Activated gamma-delta T cell (primary cell): ENCODE measurements at regions not wholly inside any gene's neighbourhood (a gene's known extent, or its start where the extent isn't known, plus 50 kb on each side); places are given as distances from the start of the nearest gene placed in this dataset.

Experiments used
- DNase-seq: peaks from one replicate; lab custom pipeline; 2025; lab: John Stamatoyannopoulos, UW

DNA sequence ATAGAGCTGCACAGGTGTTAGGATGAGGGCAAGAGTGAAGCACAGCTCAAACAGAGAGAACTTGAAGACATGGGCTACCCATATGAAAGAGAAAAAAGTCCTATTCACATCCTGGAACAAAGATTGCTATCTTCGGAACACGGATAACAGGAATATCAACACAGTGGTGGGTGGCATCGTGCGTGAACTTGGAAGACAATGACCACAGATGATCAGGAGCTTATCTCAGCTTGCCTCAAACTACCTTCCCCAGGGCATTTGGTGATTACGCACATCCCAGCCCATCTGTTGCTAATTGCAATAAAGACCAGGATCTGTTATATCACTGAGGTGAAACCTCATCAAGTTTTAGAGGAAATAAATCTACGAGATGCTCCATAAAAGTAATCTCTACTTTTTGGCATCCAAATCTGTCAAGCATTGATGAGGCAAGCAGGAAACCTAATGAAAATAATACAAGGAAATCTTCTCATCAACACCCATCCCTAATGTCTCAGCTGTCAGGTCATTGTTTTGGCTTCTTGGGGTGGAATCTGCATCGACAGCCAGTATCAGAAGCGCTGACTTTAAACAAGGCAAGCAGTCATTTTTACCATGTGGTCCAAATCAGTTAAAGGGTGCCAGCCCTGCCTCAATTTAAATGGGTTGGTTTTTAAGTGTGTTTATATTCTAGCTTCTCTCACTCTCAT lies 188.2 kb downstream of the SPCS3 start:
- no peak for DNase-seq

DNA sequence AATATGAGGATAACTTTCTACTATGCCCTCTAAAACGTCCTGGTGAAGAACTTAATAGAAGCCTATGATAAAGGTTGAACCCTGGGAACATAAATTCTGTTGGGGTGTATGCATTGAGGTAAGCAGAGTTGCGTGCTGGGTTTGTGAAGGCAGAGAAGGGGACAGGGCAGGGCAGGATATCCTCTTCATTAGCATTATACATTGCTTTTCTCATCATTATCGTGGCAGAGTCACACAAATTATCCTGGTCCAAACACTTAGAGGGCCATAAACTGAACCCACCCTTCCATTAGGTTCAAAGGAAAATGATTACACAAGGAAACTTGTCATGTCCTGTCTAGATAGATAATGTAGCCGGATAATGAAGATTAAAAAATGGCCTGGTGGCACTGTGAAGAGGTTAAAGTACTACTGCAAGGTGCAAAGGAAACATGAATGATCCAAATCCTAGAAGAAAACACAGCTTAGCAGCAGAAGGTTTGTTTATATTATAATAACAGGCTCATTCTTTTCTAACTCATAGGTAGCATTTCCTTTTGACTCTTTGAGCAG lies 189.1 kb downstream of the SPCS3 start:
- no peak for DNase-seq

DNA sequence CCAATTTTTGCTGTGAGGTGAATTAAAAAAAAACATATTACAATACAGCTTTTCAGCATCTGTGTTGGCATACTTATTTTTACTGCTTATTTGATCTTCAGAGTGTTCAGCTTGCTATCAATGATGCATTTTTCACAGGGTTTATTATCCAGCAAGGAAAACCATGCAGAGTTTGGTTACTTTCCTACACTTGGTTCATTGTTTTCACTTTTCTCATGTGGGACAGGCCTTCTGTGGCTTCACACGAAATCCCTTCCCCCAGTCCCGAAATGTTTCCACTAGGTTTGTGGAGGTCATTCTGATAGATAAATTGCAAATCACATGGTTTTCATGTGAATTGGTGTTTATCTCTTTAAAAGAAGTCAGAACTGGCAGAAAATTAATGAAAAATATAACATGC lies 205.8 kb downstream of the SPCS3 start:
- DNase-seq, result no peak

DNA sequence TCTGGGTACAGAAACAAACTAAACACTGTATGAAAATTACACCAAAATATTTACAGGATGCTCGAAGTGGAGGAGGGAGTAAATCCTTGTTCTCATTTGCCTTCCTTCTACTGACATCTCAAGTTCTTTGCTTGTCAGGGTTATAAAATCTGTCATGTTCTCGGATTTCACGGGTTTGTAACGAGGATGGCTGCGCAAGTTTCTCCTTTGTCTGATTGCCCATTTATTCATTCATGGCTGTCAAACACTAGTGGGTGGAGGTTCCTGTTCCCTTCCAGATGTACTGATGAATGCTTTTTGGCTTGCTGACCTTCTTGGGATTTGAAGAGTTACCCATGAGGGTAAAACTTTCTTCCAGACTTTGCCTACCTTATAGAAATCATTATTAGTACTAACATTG lies 206.9 kb downstream of the SPCS3 start:
- no peak for DNase-seq

DNA sequence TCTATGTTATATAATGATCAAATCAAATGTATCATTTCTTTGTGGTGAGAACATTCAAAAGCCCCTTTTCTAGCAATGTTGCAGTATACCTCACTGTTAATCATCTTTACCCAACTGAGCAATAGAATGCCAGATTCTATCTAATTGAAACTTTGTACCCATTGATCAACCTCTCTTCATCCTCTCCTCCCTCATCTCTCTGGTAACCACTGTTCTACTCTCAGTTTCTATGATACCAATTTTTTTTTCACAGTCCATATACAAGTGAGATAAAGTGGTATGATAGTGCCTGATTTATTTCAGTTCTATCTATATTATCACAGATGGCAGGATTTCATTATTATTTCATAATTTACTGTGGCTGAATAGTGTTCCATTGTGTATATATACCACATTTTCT lies 209.8 kb downstream of the SPCS3 start:
- no peak for DNase-seq

DNA sequence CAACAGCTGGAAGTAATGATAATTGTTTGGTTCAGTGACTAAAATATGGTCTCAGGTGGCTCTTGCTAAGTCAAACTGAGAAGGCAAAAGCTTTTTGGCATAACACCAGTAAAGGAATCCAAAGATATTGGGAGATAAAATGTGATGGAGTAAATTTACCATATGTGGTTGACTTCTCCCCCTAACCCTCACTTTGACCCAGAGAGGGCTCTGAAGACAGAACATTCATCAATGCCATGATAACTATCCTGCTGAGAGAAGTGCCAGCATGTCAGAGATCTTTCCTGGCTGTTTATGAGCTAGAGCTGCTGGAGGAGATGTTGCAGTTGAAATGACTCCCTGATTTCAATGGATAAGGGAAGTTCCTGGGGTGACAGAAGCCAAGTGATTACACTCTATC lies 213.4 kb downstream of the SPCS3 start:
- DNase-seq, result no peak

DNA sequence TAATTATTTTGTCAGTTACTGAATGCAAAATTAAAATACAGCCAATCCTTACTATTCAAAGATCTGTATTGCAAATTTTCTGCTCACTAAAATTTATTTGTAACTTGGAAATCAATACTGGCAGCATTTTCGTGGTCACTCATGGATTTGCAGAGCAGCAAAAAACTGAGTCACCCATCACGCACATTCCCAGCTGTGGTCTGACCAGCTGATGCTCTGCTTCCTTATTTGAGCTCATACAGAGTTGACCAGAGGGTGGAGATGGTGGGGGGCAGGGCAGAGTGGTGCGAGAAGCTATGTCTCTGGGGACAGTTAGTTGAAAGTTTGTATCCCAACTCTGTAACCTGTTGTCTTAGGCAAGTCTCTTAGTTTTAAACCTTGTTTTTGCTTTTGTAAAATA lies 214.8 kb downstream of the SPCS3 start:
- DNase-seq, result no peak

DNA sequence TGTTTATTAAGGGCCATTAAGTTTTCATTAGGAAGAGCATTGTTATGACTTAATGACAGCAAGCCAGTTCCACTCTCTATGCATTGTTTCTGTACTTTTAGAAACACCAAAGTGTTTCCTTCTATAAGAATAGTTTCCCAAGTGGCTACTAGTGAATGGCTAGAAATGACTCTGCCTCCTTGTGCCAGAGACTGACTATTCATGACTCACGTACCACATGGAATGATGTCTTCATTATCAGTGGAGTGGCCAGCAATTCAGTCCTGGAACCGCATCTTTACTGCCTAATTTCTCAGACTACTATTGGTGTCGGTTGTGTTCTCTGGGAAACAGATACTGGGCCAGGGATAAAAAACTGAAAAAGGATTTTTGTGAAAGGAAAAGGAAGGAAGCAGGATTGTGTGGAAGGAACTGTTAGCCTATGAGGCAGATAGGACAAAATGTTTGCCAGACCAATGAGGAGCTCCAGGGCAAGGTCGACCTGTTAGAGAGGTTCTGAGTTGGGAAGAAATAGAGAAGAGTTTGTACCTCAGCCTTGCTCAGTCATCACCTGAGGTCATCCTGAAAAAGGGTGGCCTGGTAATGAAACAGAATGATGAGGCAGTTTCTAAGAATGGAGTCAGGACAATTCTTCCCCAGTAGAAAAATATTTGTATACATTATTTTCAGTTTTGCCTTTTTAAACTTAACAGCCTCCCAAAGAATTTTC lies 218.6 kb downstream of the SPCS3 start:
- no peak for DNase-seq

DNA sequence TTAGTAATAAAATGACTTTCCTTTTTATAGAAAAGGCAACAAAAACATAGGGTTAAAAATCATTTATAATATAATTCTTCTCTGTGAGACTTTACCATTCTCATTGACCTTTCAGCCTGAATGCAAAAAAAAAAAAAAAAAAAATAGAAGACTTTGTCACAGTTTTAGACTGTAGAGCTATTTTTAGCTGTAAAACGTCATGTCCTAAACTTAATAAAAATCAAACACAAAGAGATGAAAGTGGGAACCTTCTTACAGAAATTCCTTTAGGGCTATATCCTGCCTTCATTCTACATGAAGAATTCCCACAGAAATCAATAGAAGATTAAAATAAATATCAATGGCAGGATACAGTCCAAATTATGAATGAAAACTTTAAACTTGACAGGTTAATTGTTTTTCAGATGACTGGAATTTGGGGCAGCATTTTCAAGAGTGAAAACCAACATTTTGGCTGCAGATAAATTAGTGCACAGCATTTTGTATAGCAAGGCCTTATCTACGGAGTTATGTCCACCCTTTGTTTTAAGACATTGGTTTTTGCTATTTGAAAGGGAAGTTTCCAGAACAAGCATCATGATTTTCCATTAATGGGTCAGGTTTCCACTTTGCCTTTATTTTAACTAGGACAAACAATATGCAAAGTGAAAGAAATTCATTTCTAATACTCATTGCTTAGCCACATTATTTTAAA lies 219.5 kb downstream of the SPCS3 start:
- no peak for DNase-seq

DNA sequence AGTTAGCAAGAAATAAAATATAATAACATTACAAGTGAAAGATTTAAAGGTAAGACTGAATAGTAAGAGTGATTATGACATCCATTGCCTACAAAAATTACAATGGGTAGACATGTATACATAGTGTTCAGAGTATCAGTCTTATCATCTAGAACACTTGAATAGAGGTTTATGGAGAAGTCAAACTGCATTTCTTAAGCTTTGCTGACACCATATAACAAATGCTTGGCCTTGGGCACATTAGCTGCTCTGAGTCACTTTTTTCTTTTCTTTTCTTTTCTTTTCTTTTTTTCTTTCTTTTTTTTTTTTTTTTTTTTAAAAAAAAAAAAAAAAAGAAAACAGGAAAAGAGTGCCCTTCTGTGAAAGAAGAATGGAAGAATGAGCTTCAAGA lies 220.0 kb downstream of the SPCS3 start:
- no peak for DNase-seq

DNA sequence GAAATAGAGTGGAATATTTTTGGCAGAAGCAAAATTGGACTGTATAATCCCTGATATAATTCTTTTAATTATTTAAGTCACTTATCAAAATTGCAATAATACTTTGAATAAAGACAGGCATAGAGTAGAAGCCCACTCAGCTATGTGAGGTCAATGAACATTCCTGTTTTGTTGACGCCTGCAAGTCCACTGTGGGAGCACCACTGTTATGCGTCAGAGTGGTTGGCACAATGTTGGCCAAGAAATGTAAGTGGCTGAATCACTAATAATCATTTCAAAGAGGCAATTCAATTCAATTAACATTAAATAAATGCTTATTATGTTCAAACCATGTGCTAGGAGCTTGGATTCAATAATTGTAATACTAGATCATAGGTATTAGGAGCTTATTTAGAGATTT lies 221.0 kb downstream of the SPCS3 start:
- DNase-seq, result no peak

DNA sequence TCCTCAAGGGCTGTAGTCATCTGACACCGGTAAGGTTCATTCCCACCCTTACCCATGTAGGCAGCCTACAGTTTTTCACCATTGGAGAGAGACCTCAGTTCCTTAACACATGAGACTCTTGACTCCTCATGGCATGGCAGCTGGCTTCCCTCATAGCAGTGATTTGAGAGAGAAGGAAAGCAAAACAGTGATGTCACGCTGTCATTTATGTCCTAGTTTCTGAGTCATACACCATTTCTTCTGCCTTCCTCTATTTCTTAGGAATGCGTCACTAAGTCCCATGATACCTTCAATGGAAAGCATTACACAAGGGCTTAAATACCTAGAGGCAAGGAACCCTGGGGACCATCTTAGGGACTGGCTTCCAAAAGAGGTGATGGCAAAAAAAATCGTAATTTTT lies 226.1 kb downstream of the SPCS3 start:
- DNase-seq, result no peak

DNA sequence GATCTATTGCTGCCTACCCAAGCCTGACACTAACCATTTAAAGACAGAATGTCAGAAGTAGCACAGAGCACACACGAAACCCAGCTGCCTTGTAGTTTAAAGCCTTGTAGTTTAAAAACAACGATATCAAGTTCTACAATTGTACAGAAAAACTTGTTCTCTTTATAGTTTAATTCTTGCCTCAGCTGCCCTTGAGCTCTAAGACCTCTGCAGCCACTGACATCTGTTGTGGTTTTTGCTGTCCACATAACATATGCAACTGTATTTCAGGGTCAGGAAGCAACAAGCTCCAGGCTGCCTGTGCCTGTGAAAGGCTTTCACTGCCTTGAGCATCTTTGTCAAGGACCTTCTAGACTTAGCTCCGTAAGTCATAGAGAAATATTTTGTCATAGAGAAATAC lies 227.2 kb downstream of the SPCS3 start:
- no peak for DNase-seq

DNA sequence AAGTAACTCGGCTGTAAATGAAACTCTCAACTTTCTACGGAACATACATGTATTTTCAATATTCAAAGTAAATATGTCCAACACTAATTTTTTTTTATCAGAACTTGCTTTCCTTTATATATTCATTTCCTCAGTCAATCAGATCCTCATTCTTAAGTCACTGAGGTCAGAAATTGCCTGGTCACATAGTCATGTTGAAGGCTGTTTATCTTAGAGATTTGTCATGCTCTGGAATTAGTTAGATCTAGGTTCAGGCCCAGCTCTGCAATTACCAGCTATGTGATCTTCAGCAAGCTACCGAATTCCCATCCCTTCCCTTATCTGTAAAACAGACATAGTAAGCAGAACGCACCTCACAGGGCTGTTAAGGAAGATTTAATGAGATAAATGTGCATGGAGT lies 228.8 kb downstream of the SPCS3 start:
- DNase-seq, result no peak

DNA sequence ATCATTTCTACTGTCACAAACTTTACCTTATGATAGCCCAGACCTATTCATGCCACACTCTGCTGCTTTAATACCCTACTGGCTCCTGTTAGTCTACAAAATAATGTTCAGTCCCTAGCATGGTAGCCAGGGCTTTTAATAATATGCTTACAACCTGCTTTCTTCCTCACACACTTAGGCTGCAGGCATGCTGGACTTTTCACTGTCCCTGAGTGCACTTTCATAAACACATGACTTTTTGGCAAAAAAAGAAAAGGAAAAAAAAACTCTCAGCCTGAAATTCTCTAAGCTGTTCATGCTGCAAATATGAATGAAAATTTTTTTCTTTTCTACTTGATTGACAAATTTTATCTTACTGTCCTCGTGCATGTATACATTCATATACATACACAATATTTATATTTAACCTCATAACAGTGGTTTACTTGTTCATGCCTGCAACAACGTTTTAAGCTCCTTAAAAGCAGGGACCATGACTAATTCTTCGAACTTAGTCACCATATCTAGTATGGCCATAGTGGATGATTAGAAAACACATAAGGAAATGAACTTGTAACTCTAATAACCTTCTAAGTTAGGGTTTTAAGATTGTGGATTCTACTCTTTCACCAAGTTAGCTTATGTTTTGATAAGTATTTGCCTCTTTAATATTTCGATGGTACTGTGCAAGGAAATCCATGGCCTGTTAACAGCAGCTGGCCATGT lies 229.5 kb downstream of the SPCS3 start:
- no peak for DNase-seq

DNA sequence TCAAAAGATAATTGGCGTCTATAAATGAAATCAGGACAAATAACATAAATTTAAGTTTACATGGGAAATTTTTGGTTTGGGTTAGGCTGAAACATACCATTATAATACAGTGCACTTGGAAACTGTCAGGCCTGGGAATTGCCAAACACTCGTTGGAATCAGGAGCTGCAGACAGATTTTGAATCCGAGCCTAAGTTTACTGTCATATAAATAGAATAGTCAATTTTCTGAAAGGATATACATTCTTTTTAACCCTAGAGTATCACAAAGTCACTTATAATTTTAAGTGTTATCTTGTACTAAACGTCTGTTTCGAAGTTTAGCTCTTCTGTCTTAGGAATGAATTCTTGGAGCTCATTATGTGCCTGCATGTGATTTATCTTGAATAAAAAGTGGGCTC lies 234.1 kb downstream of the VEGFC start:
- no peak for DNase-seq

DNA sequence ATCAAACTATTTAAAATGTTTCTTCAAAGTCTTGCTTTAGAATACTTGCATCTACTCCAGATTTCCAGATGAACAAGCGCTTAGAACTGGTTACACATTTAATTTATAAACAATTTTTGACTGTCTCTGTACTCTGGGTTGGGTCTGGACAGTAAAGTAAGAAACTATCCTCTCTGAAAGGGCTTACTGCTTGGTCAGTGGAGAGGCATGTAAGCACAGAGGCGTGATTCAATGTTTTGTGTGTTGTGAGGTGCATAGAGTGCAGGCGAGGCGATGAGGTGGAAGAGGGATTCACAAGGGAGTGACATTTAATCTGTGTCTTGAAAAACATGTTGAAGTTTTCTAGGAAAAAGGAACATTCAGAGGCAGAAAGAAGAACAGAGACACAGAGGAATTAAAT lies 231.4 kb downstream of the VEGFC start:
- no peak for DNase-seq

DNA sequence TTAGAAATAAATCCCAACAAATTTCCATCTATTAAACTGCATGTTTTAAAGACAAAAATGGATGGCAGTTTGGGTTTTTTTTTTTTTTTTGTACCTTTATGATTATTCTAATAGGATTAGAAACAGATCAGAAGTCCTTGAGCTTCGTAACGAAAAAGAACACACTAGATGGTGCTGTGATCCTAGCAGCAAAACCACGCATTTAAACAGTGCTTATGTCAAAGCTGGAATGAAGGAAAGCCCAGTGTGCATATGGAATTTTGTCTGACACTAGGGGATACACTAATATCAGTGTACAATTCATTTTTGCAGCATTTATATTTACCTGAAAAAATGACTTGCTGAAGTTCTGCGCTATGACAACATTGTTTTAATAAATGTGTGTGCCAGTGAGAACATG lies 229.1 kb downstream of the VEGFC start:
- no peak for DNase-seq

DNA sequence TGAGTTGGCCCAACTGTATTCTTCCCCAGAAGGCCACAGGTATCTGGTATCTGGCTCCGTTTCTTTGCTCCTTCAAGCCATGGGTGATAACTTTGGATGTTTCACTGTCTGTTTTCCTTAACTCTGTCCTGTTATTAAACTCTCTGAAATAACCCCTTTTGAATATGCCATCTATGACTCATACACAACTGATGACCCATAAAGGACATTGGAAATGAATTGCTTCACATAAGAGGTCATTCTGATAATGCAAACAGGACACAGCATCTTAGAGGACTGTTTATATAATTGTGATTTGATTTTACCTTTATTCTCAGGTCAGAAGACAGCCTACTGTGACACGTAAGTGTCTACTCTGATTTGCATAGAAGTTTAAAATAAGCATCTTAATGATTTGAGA lies 227.7 kb downstream of the VEGFC start:
- no peak for DNase-seq

DNA sequence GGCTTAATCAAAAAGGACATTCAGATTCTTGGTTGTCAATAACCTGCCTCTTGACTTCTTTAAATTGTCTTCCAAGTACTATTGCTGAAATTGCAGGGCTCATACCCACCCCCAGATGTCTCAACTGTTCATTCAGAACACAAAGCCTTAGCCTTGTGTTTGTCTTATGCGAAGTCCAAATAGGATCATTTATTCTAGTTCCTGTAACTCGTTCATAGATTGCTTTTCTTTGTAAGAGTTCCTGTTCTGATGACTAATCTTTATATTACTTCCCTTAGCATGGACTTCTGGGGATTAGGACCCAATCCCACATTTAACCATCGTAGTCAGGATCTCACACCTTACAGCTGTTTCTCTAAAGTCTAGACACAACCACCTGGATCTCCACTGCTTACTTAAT lies 226.0 kb downstream of the VEGFC start:
- no peak for DNase-seq

DNA sequence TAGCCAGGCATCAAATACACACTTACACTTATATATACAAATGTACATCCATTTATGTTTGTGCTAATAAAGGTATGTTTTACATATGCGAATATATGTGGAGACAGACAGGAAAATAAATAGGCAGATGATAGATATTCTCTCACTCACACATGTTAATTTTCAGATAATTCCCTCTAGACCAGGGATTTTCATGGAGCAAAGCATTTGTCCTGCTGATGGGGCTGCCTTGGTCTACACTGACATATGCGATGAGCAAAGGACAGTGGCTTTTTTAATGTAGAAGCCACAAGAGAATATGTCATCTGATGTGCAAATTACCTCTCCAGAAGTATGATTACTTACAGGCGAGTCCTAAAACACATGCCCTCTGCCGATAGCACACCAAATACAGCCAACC lies 224.5 kb downstream of the VEGFC start:
- DNase-seq, result no peak

DNA sequence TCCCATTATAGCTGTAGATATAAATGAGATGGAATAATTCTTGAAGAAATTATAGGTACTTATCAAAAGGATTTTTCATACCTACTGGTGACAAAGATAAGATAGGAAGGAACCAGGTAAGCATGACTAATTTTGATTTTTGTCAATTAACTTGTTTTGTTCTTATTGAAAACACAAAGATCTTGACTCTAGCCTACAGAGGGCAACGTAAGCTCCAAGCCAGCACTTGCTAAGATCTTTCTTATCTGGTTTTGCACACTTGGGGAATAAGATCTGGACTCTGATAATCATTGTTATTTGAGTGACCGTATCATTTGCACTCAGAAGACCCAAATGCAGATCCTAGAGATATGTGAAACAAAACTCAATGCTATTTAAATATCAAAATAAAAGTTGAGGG lies 223.4 kb downstream of the VEGFC start:
- DNase-seq, result no peak

DNA sequence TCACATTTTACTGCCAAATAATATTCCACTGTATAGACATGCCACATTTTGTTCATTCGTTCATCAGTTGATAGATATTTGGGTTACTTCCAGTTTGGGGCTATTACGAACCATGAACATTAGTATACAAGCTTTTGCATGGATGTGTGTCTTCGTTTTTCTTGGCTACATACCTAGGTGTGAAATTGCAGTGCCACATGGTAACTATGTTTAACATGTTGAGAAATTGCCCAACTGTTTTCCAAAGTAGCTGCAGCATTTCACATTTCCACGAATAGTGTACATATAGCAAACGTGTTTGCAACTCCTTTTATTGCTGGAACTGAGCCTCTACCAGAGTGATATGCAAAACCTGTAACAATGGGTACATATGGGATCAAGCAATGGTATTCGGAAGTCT lies 221.5 kb downstream of the VEGFC start:
- no peak for DNase-seq
